ENCODE measurements at regions not wholly inside any gene's neighbourhood (a gene's known extent, or its start where the extent isn't known, plus 50 kb on each side); places are given as distances from the start of the nearest gene placed in this dataset.

- Histone ChIP-seq H3K4me3 (ENCODE audit: low read length) (no peak overlapping the region), H3K9me2 (replicated peaks; ENCODE audit: control insufficient read depth, low read length) (no peaks in the 10 kb centered on the region), H3K27ac (ENCODE audit: low read depth, low read length) (no peak overlapping the region), H3K9me3 (ENCODE audit: control insufficient read depth, insufficient read depth, low read length) (no peaks in the 10 kb centered on the region), H3K36me3 (ENCODE audit: control insufficient read depth, low read length) (no peaks in the 10 kb centered on the region), H4K20me1 (ENCODE audit: control insufficient read depth, insufficient read depth, low read depth, low read length) (no peaks in the 10 kb centered on the region), H3K4me1 (ENCODE audit: control insufficient read depth, low read length) (no peaks in the 10 kb centered on the region), H3K4me2 (ENCODE audit: low read length) (no peak overlapping the region), H3K27me3 (ENCODE audit: control insufficient read depth, low read length) (no peaks in the 10 kb centered on the region), H3K79me2 (ENCODE audit: control insufficient read depth, low read length) (no peaks in the 10 kb centered on the region), H3F3A (ENCODE audit: control insufficient read depth, insufficient read depth) (no peaks in the 10 kb centered on the region)
- TF ChIP-seq, protein P1, sequence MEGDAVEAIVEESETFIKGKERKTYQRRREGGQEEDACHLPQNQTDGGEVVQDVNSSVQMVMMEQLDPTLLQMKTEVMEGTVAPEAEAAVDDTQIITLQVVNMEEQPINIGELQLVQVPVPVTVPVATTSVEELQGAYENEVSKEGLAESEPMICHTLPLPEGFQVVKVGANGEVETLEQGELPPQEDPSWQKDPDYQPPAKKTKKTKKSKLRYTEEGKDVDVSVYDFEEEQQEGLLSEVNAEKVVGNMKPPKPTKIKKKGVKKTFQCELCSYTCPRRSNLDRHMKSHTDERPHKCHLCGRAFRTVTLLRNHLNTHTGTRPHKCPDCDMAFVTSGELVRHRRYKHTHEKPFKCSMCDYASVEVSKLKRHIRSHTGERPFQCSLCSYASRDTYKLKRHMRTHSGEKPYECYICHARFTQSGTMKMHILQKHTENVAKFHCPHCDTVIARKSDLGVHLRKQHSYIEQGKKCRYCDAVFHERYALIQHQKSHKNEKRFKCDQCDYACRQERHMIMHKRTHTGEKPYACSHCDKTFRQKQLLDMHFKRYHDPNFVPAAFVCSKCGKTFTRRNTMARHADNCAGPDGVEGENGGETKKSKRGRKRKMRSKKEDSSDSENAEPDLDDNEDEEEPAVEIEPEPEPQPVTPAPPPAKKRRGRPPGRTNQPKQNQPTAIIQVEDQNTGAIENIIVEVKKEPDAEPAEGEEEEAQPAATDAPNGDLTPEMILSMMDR (IDR thresholded peaks at IDR 0.05; ENCODE audit: low read depth, low read length, poor library complexity, severe bottlenecking), result no peak
- TF ChIP-seq EZH2phosphoT487 (IDR thresholded peaks at IDR 0.05; ENCODE audit: borderline replicate concordance, low read length), result no peak
Measured at GRCh38 chr9:30967476-30967875, 1417.0 kb upstream of the ACO1 start.

DNA sequence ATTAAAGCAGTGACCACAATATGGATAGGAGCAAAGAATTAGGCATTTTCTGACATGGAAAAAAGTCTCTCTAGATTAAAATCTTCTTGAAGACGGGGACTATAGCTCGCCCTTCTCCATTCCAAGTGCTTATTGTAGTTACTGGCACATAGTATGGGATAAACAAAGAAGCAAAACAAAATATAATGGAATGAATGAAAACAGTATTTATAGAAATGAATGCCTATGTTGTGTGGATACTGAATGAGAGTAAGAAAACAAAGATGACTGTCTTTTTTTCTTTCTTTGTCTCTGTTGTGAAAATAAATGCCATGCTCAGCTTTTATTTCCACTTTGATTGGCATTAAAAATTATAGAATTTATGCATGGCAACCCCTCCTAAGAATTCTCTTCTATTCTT lies 1414.3 kb upstream of the ACO1 start:
- Histone ChIP-seq H3K9me2 (replicated peaks; ENCODE audit: control insufficient read depth, low read length) (no peaks in the 10 kb centered on the region), H3K36me3 (ENCODE audit: control insufficient read depth, low read length) (no peaks in the 10 kb centered on the region), H4K20me1 (ENCODE audit: control insufficient read depth, insufficient read depth, low read depth, low read length) (no peaks in the 10 kb centered on the region), H3K79me2 (ENCODE audit: control insufficient read depth, low read length) (no peaks in the 10 kb centered on the region), H3K27me3 (ENCODE audit: control insufficient read depth, low read length) (no peaks in the 10 kb centered on the region), H3K4me2 (ENCODE audit: low read length) (no peak overlapping the region), H3K27ac (ENCODE audit: low read depth, low read length) (no peak overlapping the region), H3K9me3 (ENCODE audit: control insufficient read depth, insufficient read depth, low read length) (no peaks in the 10 kb centered on the region), H3F3A (ENCODE audit: control insufficient read depth, insufficient read depth) (no peaks in the 10 kb centered on the region), H3K4me1 (ENCODE audit: control insufficient read depth, low read length) (no peaks in the 10 kb centered on the region), H3K4me3 (ENCODE audit: low read length) (no peak overlapping the region)
- TF ChIP-seq, protein P1 (IDR thresholded peaks at IDR 0.05; ENCODE audit: low read depth, low read length, poor library complexity, severe bottlenecking), result no peak
- TF ChIP-seq EZH2phosphoT487 (IDR thresholded peaks at IDR 0.05; ENCODE audit: borderline replicate concordance, low read length), result no peak

DNA sequence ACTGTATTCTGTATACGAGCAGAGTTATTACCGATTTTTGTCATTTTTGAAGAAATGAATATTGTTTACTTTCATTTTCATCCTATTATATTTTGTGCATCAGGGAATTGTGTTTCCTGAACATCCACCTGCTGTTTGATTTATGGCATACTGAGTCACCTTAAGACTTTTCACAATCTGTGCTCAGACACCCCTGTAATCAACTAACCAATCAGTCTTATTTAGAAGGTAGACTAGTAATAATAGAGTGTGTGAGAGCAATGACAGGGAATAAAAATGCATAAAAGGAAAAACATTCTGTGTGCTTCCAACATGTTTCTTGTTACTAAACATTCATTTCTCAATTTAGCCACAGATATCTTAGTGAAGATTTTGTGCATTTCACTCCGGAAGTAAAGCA lies 1413.6 kb upstream of the ACO1 start:
- H3K79me2 ChIP-seq (ENCODE audit: control insufficient read depth, low read length), result no peaks in the 10 kb centered on the region
- no peaks in the 10 kb centered on the region for H3K4me1 ChIP-seq (ENCODE audit: control insufficient read depth, low read length)
- H3K4me2 ChIP-seq (ENCODE audit: low read length), result no peak overlapping the region
- H3K27me3 ChIP-seq (ENCODE audit: control insufficient read depth, low read length), result no peaks in the 10 kb centered on the region
- no peak overlapping the region for H3K27ac ChIP-seq (ENCODE audit: low read depth, low read length)
- no peaks in the 10 kb centered on the region for H3K9me2 ChIP-seq (replicated peaks; ENCODE audit: control insufficient read depth, low read length)
- no peaks in the 10 kb centered on the region for H3F3A ChIP-seq (ENCODE audit: control insufficient read depth, insufficient read depth)
- TF ChIP-seq, protein P1 (IDR thresholded peaks at IDR 0.05; ENCODE audit: low read depth, low read length, poor library complexity, severe bottlenecking), result no peak
- H4K20me1 ChIP-seq (ENCODE audit: control insufficient read depth, insufficient read depth, low read depth, low read length), result no peaks in the 10 kb centered on the region
- H3K4me3 ChIP-seq (ENCODE audit: low read length), result no peak overlapping the region
- H3K36me3 ChIP-seq (ENCODE audit: control insufficient read depth, low read length), result no peaks in the 10 kb centered on the region
- H3K9me3 ChIP-seq (ENCODE audit: control insufficient read depth, insufficient read depth, low read length), result no peaks in the 10 kb centered on the region

DNA sequence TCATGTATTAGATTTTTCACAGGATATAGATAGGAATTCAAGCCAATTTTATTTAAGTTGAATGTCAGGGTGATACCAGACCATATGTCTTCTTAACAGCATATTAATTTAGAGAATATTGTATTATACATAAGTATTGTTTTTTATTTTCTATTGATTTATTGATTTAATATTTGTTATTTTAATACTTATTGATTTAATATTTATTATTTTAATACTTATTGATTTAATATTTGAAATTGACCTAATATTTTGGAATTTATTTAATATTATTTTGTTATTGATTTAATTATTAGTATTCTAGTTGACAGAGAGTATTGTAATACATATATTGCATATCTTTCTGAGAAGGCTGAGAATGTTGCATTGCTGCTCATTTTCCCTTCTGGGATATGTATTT lies 1411.8 kb upstream of the ACO1 start:
- no peaks in the 10 kb centered on the region for H4K20me1 ChIP-seq (ENCODE audit: control insufficient read depth, insufficient read depth, low read depth, low read length)
- no peaks in the 10 kb centered on the region for H3K27me3 ChIP-seq (ENCODE audit: control insufficient read depth, low read length)
- no peak overlapping the region for H3K27ac ChIP-seq (ENCODE audit: low read depth, low read length)
- H3F3A ChIP-seq (ENCODE audit: control insufficient read depth, insufficient read depth), result no peaks in the 10 kb centered on the region
- no peak overlapping the region for H3K4me3 ChIP-seq (ENCODE audit: low read length)
- H3K9me2 ChIP-seq (replicated peaks; ENCODE audit: control insufficient read depth, low read length), result no peaks in the 10 kb centered on the region
- no peaks in the 10 kb centered on the region for H3K9me3 ChIP-seq (ENCODE audit: control insufficient read depth, insufficient read depth, low read length)
- TF ChIP-seq EZH2phosphoT487 (IDR thresholded peaks at IDR 0.05; ENCODE audit: borderline replicate concordance, low read length), result no peak
- TF ChIP-seq, protein P1 (IDR thresholded peaks at IDR 0.05; ENCODE audit: low read depth, low read length, poor library complexity, severe bottlenecking), result no peak
- H3K4me1 ChIP-seq (ENCODE audit: control insufficient read depth, low read length), result no peaks in the 10 kb centered on the region
- no peaks in the 10 kb centered on the region for H3K36me3 ChIP-seq (ENCODE audit: control insufficient read depth, low read length)
- no peaks in the 10 kb centered on the region for H3K79me2 ChIP-seq (ENCODE audit: control insufficient read depth, low read length)
- H3K4me2 ChIP-seq (ENCODE audit: low read length), result no peak overlapping the region

All from DOHH2 (cell line).